ENCODE measurements at regions not wholly inside any gene's neighbourhood (a gene's known extent, or its start where the extent isn't known, plus 50 kb on each side); places are given as distances from the start of the nearest gene placed in this dataset.

DNA sequence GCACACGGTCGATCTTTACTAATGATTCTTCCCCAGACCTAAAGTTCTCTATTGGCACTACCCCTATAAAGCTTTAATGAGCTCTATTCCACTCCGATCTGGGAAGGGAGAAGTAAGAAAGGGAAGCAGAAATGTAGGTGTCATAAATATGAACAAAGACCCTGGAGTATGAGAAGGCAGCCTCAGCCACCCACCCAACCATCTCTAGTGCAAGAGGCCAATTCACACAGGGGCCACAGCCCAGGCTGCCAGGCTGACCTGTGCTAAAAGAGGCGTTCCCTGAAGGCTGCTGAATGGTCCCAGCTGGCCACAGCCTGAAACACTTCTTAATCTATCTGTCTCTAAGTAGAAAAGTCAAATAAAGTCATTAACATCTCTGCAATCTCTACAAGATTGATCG, 60.1 kb upstream of the ACTR3 start:
- no peak overlapping the region for H3K4me2 ChIP-seq (ENCODE audit: insufficient read depth, low read length)
- H3K9me1 ChIP-seq (replicated peaks; ENCODE audit: control insufficient read depth, extremely low read depth, insufficient read depth, low read length): no peaks in the 10 kb centered on the region
- intact Hi-C loops (cut with micrococcal nuclease): no loop called here
- CTCF ChIA-PET: no interaction called here
- H3K9me3 ChIP-seq (replicated peaks; ENCODE audit: control insufficient read depth, insufficient read depth, low read length): no peaks in the 10 kb centered on the region
- H3K79me2 ChIP-seq (ENCODE audit: control insufficient read depth, insufficient read depth, low read length): no peaks in the 10 kb centered on the region
- POLR2A ChIA-PET: no interaction called here
- H3K9ac ChIP-seq (replicated peaks; ENCODE audit: extremely low read depth, insufficient read depth, low read length): no peak overlapping the region
- no peak for FAIRE-seq
- no peak for DNase-seq (ENCODE audit: low read depth, low spot score)
- no TSS peak for BruUV-seq (replicated peaks)
- dilution Hi-C loops (cut with MboI; ENCODE audit: extremely low pct_ligation_motif_present, low sequenced_read_pairs): no loop called here
- H3K27me3 ChIP-seq (ENCODE audit: control insufficient read depth in 2 of 2, insufficient read depth in 2 of 2, low read length in 2 of 2): no peaks in the 10 kb centered on the region
- no peaks in the 10 kb centered on the region for H3K36me3 ChIP-seq (ENCODE audit: control insufficient read depth in 2 of 2, extremely low read depth in 1 of 2, insufficient read depth in 2 of 2, low read length in 2 of 2)
- H3K4me1 ChIP-seq (ENCODE audit: control insufficient read depth, extremely low read depth, insufficient read depth, low read length): no peaks in the 10 kb centered on the region
- H3K4me3 ChIP-seq (replicated peaks in 1 of 3; ENCODE audit: insufficient read depth in 1 of 3, low read depth in 1 of 3, low read length in 3 of 3): no peak overlapping the region
- H2AFZ ChIP-seq (ENCODE audit: low read depth, low read length): no peak overlapping the region
- H3K27ac ChIP-seq (ENCODE audit: insufficient read depth, low read depth, low read length): no peak overlapping the region
- TF ChIP-seq, protein P1, sequence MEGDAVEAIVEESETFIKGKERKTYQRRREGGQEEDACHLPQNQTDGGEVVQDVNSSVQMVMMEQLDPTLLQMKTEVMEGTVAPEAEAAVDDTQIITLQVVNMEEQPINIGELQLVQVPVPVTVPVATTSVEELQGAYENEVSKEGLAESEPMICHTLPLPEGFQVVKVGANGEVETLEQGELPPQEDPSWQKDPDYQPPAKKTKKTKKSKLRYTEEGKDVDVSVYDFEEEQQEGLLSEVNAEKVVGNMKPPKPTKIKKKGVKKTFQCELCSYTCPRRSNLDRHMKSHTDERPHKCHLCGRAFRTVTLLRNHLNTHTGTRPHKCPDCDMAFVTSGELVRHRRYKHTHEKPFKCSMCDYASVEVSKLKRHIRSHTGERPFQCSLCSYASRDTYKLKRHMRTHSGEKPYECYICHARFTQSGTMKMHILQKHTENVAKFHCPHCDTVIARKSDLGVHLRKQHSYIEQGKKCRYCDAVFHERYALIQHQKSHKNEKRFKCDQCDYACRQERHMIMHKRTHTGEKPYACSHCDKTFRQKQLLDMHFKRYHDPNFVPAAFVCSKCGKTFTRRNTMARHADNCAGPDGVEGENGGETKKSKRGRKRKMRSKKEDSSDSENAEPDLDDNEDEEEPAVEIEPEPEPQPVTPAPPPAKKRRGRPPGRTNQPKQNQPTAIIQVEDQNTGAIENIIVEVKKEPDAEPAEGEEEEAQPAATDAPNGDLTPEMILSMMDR (IDR thresholded peaks at IDR 0.05; ENCODE audit: extremely low read depth in 1 of 2, insufficient read depth in 1 of 2, low read depth in 1 of 2, low read length in 2 of 2): no peak
- TF ChIP-seq, protein P2, sequence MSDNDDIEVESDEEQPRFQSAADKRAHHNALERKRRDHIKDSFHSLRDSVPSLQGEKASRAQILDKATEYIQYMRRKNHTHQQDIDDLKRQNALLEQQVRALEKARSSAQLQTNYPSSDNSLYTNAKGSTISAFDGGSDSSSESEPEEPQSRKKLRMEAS (IDR thresholded peaks at IDR 0.05; ENCODE audit: insufficient read depth, insufficient read length): no peak
- TF ChIP-seq POLR2A (IDR thresholded peaks at IDR 0.05; ENCODE audit: low read depth, low read length): no peak
- no peak for TF ChIP-seq EZH2 (IDR thresholded peaks at IDR 0.05; ENCODE audit: borderline replicate concordance, low read depth, low read length, severe bottlenecking)
- TF ChIP-seq JUN (IDR thresholded peaks at IDR 0.05; ENCODE audit: borderline replicate concordance, insufficient read depth, insufficient read length, low read depth): no peak
- no peak for TF ChIP-seq GATA2 (IDR thresholded peaks at IDR 0.05; ENCODE audit: insufficient read depth, insufficient read length, low read depth, low read length)
- TF ChIP-seq POLR2AphosphoS5 (IDR thresholded peaks at IDR 0.05; ENCODE audit: insufficient read depth, low read depth, low read length): no peak
- TF ChIP-seq FOS (IDR thresholded peaks at IDR 0.05; ENCODE audit: borderline replicate concordance, insufficient read depth, low read length): no peak
- no peak for TF ChIP-seq MYC (IDR thresholded peaks at IDR 0.05; ENCODE audit: low read depth, low read length)
- H4K20me1 ChIP-seq (replicated peaks; ENCODE audit: control insufficient read depth, extremely low read depth, insufficient read depth, low read length): no peaks in the 10 kb centered on the region
